ENCODE measurements at regions not wholly inside any gene's neighbourhood (a gene's known extent, or its start where the extent isn't known, plus 50 kb on each side); places are given as distances from the start of the nearest gene placed in this dataset.

DNA sequence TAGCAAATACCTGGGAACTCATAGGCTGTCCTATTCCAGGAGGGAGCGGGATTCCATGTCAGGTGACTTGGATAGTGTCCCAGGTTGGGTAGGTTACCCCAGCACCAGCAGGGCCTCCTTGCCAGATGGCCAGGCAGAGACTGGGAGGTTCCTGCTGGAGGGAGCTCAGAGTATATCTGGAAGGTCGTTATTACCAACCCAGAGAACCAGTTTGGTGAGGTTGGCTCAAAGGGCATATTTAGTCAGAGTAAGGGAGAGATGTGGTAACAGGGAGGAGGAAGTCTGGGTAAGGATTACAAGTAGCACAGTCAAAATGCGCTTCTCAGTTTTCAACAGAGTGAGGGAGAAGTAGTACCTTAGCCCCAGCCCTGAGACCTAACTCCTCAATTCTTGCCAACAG, 53.3 kb upstream of the LNX1 start:
- peak; percentile 78 to 80 for DNase-seq

More for the DNA sequence above, 53.3 kb upstream of the LNX1 start:
- H3K4me3 ChIP-seq (replicated peaks in 1 of 3) = no peak overlapping the region
- H3K9me3 ChIP-seq = no peaks in the 10 kb centered on the region
- H3K27me3 ChIP-seq = no peaks in the 10 kb centered on the region
- WGBS, 2 donors = 25 to 33% methylated on average over 3 of the region's 3 CpGs
- H3K27ac ChIP-seq = peak overlapping the region; percentile 47 to 87 (median 64)
- TF ChIP-seq, protein P1, sequence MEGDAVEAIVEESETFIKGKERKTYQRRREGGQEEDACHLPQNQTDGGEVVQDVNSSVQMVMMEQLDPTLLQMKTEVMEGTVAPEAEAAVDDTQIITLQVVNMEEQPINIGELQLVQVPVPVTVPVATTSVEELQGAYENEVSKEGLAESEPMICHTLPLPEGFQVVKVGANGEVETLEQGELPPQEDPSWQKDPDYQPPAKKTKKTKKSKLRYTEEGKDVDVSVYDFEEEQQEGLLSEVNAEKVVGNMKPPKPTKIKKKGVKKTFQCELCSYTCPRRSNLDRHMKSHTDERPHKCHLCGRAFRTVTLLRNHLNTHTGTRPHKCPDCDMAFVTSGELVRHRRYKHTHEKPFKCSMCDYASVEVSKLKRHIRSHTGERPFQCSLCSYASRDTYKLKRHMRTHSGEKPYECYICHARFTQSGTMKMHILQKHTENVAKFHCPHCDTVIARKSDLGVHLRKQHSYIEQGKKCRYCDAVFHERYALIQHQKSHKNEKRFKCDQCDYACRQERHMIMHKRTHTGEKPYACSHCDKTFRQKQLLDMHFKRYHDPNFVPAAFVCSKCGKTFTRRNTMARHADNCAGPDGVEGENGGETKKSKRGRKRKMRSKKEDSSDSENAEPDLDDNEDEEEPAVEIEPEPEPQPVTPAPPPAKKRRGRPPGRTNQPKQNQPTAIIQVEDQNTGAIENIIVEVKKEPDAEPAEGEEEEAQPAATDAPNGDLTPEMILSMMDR (IDR thresholded peaks at IDR 0.05) = no peak
- peak in 1 of 2 donors; percentile 17 for TF ChIP-seq POLR2A (IDR thresholded peaks at IDR 0.05)
- peaks cover 21 to 34% of the 10 kb centered on the region in 2 donors for H3K4me1 ChIP-seq
- intact Hi-C loops (cut with DNase I) = no loop called here
- H3K36me3 ChIP-seq = no peaks in the 10 kb centered on the region
